Central memory CD4-positive, alpha-beta T cell (primary cell): ENCODE measurements at regions not wholly inside any gene's neighbourhood (a gene's known extent, or its start where the extent isn't known, plus 50 kb on each side); places are given as distances from the start of the nearest gene placed in this dataset.

ENCODE experiments used
- DNase-seq: peaks from one replicate; pipeline ENCODE4 v3.0.0; 2022

- no peak for DNase-seq
Measured at GRCh38 chr5:68543212-68543611, 327.7 kb downstream of the PIK3R1 start.

- DNase-seq = no peak
Measured at GRCh38 chr5:68544091-68544647, 328.6 kb downstream of the PIK3R1 start.

- no peak for DNase-seq
Measured at GRCh38 chr5:68544648-68545552, 329.3 kb downstream of the PIK3R1 start.

DNA sequence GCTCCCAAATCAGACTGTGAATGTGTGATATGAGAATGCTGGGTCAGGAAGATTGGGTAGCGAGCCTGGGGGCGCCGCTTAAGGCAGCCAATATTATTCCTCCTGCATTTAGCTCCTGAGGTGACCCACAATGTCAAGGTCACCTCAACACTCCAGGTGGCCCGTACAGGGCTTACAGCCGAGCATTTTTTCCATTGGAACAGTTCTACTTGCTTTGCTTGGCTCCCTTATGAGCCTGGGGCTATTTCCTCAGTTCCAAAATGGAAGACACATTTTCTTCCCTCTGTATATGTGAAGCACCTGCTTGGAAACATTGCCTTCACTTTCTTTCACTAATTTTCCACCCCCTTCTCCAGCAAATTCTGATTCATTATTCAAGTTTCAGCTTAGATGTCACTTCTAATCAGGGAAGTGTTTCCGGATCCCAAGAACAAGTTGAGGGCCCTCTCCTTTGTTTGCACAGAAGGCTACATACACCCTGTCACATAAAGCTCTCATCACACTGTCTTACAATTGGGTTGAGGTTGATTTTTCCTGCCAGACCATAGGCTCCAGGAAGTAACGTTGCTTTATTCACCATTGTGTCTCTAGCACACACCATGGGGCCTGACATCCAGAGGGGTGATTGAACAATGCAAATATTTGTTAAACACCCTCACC lies 330.2 kb downstream of the PIK3R1 start:
- DNase-seq = no peak

GRCh38 chr5:68547056-68547455 lies 331.5 kb downstream of the PIK3R1 start:
- DNase-seq = no peak

DNA sequence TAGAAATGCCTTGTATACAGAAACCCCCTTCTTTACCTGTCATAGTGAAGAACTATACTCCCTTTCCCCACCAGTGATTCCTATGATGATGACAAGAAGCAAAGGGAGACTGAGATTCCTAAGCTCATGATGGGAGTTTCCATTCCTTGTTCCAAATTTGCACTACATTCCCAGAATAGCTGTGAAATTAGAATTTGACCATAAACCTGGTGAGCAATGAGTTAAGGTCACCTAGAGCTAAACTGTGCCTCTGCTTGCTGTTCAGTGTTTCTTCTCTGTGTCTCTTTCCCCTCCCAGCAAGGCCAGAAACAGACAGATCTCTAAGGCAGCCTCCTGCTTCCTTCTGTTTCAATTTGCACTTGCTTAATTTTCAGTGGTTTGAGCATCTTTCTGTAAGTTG lies 332.1 kb downstream of the PIK3R1 start:
- no peak for DNase-seq

DNA sequence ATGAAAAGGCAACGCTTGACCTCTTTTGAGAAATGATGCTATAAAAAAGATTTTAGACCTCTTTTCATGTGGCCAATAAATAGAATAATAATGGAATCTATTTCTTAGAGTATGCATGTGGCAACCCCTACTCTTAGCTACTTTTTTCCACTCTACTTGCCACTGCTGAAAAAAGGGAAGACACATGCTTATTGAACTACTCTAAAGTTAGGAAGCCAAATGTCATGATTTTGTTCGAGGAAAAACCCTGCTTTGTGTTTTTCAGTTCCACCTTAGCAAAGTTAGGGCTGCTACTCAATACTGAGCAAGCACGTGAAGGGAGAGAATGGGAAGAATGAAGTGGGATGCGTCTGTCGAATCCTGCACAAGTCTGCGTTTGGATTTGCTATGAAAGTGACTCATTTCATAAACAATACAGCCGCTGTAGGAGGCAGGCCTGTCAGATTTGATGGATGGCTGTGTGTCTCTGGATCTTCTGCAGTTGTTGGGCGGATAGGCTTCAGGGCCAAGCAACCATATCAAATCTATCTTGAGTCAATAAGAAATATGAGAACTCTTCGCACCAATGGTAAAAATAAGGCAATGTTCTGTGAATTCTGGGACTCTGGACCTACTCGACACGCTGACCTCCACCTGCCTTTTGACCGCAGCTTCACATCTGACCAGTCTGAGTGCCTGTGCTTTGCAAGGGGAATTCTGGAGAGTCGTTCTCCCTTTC lies 333.6 kb downstream of the PIK3R1 start:
- DNase-seq = no peak

- DNase-seq = no peak
Measured at GRCh38 chr5:68550015-68550414, 334.5 kb downstream of the PIK3R1 start.

DNA sequence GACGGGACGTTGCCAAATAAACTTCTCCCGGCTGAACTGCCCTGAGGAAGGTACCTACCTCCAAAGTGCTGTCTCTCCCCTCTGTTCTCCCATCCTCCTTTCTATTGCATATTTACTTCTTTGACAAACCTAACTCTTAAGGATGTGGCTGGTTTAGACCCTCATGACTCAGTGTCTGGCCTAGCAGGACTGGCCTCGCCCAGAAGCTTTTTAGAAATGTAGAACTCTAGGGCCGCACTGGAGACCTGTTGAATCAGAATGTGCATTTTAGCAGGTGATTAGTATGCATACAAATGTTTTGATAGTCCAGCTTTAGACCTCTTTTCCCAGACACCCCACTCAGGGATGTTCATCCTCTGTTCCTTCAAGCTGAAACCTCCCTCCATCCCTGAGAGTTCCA lies 335.9 kb downstream of the PIK3R1 start:
- DNase-seq = no peak

- DNase-seq = no peak
Measured at GRCh38 chr5:68554571-68555279, 339.2 kb downstream of the PIK3R1 start.

DNA sequence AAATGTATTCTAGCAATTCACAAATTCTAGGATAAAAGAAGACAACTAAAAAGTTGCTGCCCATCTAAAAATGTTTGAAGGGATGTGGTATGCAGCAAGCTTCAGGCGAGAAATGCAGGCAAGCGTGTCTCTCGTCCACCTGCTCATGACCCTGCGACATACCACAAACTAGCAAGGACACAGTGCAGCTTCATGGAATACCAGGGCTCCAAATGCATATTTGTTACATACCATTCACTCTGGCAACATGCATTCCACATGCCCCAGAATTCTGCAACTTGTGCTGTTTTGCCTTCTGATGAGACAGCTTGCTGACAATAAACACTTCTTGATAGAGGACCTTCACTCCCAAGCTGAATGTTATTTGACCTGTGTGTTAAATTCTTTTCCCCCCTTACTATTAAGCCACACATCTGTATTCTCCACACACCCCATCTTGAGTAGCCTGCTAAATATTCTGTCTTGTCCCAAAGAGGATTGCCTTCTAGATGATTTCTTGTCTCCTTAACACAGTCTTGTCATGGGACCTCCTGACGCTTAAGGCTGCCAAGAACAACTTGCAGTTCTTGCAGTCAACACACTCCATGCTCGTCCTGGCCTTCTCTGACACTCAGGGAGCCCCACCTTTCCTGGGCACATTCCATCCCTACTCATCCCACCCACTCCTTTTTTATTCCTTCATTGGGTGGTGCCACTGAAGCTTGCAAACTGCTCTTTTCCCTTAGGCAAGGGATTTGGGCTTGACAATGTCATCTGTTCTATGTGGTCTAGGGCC lies 340.5 kb downstream of the PIK3R1 start:
- no peak for DNase-seq

DNA sequence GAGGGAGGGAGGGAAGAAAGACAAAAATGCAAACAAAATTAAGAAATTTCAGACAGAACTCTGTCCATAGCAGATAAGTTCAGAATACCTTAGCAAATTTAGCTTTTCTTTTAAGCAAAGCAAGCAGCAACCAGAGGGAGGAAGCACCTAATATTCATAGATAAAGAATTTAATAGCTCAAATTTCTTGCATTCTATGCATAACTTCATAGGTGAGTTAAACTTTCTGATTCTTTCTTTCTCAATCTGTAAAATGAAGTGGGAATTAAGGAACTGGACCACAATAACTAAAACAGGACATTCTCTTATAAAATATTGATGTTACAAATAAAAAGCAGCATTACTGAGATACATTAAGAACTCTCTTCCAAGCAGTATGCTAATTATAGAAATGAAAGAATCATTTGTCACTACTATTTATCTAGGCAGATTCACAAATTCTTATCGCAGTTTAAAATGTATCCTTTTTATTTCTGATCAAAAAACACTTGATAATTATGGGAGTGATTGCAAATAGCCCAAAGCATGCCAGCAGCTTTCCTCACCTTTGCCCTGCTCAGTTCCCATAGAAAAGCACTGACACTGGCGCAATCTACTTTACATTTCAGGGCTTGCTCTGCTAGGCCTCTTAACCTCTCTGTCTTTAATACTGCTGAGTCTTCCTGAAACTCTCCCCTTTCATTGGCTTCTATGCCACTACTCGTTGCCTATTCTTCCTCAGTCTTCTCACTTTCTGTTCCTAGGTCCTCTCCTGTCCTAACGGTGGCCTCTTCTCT lies 341.8 kb downstream of the PIK3R1 start:
- no peak for DNase-seq

- DNase-seq = no peak
Measured at GRCh38 chr5:68562308-68562707, 346.8 kb downstream of the PIK3R1 start.

DNA sequence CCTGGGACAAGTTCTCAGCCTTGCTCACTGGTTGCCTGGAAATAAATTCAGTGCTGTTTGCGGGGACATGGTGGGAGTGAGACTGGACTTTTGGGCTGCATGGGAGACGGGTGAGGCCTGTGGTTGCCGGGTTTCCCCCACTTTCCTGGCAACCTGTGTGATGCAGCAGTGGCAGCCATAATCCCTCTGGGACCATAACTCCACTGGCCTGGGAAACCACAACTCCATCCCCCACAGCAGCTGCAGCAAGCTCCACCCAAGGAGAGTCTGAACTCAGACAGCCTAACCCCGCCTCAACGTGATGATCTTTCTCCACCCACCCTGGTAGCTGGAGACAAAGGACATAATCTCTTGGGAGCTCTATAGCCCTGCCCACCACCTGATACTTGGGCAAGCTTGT lies 349.9 kb downstream of the PIK3R1 start:
- DNase-seq = no peak

- DNase-seq = no peak
Measured at GRCh38 chr5:68576805-68577204, 361.2 kb downstream of the PIK3R1 start.

DNA sequence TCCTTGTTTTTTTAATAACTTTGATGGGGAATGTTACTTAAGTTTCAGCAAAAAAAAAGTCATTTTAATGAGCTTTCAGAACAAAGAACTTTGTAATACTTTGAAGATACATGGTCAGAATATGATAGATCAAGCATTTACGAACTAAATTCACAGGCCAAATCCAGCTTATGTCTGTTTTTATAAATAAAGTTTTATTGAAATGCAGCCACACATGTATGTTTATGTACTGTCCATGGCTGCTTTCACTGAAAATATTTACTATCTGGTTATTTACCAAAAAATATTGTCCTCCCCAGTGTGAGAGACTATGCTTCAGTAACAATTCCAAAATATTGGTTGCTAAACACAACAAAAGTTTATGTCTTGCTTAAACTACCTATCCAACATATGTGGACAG lies 366.7 kb downstream of the PIK3R1 start:
- no peak for DNase-seq

GRCh38 chr5:68587171-68587570 lies 371.6 kb downstream of the PIK3R1 start:
- DNase-seq = no peak

GRCh38 chr5:68591850-68592249 lies 376.3 kb downstream of the PIK3R1 start:
- DNase-seq = no peak

GRCh38 chr5:68592351-68592750 lies 376.8 kb downstream of the PIK3R1 start:
- DNase-seq = no peak

- no peak for DNase-seq
Measured at GRCh38 chr5:68593211-68593671, 377.7 kb downstream of the PIK3R1 start.

- DNase-seq = no peak
Measured at GRCh38 chr5:68612972-68613371, 397.4 kb downstream of the PIK3R1 start.
